Panc1 (cell line): ENCODE measurements at regions not wholly inside any gene's neighbourhood (a gene's known extent, or its start where the extent isn't known, plus 50 kb on each side); places are given as distances from the start of the nearest gene placed in this dataset.

ENCODE experiments used
- ATAC-seq: fragments of 200-7000 bp; cut with Tn5 transposase; 2 replicates; pipeline ENCODE4 v1.9.1; 2020; ENCODE audit warnings: mild to moderate bottlenecking, moderate library complexity
- BruUV-seq: library from RNA; stranded (reverse); fragments of 400-500 nt; replicated peaks from 2 replicates; lab custom pipeline; 2021; lab: Mats Ljungman, UMichigan
- CTCF ChIA-PET: fragments of 300-600 bp; sonication (Branson Sonifier 250); formaldehyde crosslinking; loops from one replicate; lab custom pipeline; 2022; ENCODE audit warnings: antibody characterized with exemption; lab: Charles Lee
- POLR2A ChIA-PET: fragments of 300-600 bp; sonication (Branson Sonifier 250); formaldehyde crosslinking; loops from one replicate; lab custom pipeline; 2022; ENCODE audit warnings: antibody characterized with exemption; lab: Charles Lee
- DNase-seq: peaks from one replicate; pipeline ENCODE4 v3.0.0-alpha.2; 2010; ENCODE audit warnings: low read depth, low spot score
- H3K27ac ChIP-seq: 2 replicates; pipeline ENCODE4 v1.5.1; 2011; ENCODE audit warnings: mild to moderate bottlenecking, low read length, inconsistent platforms
- H3K27me3 ChIP-seq: fragments of 200-500 bp; sonication (Bioruptor generic); 2 replicates; pipeline ENCODE4 v1.6.0; 2014; ENCODE audit warnings: low read length, inconsistent platforms; ENCODE audit not compliant: control insufficient read depth, insufficient read depth
- H3K36me3 ChIP-seq: fragments of 200-500 bp; sonication (Bioruptor generic); 2 replicates; pipeline ENCODE4 v1.5.1; 2014; ENCODE audit warnings: inconsistent platforms, mild to moderate bottlenecking, low read length, moderate library complexity; ENCODE audit not compliant: control insufficient read depth, insufficient read depth
- H3K4me1 ChIP-seq: 2 replicates; pipeline ENCODE4 v1.5.1; 2011; ENCODE audit warnings: inconsistent platforms, mild to moderate bottlenecking, low read length, moderate library complexity; ENCODE audit not compliant: control insufficient read depth, insufficient read depth
- H3K4me3 ChIP-seq, 2 experiments: 2 replicates each; pipeline ENCODE4 v1.5.1; 2011 to 2012; ENCODE audit warnings: low read depth in 2 of 2, low read length in 2 of 2, mild to moderate bottlenecking in 2 of 2, inconsistent platforms in 1 of 2, moderate library complexity in 1 of 2
- H3K9me3 ChIP-seq: fragments of 200-500 bp; sonication (Bioruptor generic); 2 replicates; pipeline ENCODE4 v1.5.1; 2014; ENCODE audit warnings: low read depth, mild to moderate bottlenecking, inconsistent platforms, low read length, moderate library complexity; ENCODE audit not compliant: control insufficient read depth, insufficient read depth
- CTCF ChIP-seq: fragments of 450-650 bp; IDR thresholded peaks from 2 replicates; pipeline ENCODE4 v1.5.1; 2017; ENCODE audit warnings: mild to moderate bottlenecking
- POLR2AphosphoS5 ChIP-seq: IDR thresholded peaks from 2 replicates; pipeline ENCODE4 v1.6.1; 2012; ENCODE audit warnings: mild to moderate bottlenecking, low read depth, low read length, moderate library complexity
- REST ChIP-seq, 2 experiments: IDR thresholded peaks; 2 replicates each; pipeline ENCODE4 v1.6.1; 2011 to 2012; ENCODE audit warnings: low read depth in 2 of 2, control low read depth in 1 of 2, low read length in 1 of 2, mild to moderate bottlenecking in 1 of 2, moderate library complexity in 1 of 2; ENCODE audit not compliant: insufficient read depth in 1 of 2
- SIN3A ChIP-seq: IDR thresholded peaks from 2 replicates; pipeline ENCODE4 v1.6.1; 2012; ENCODE audit warnings: low read depth, mild to moderate bottlenecking, low read length, moderate library complexity, borderline replicate concordance; ENCODE audit not compliant: insufficient read depth
- TCF7L2 ChIP-seq: IDR thresholded peaks from 2 replicates; pipeline ENCODE4 v1.6.1; 2011; ENCODE audit warnings: mild to moderate bottlenecking, low read depth, low read length, inconsistent platforms
- in situ Hi-C: cut with HindIII; loops from 2 replicates; pipeline ENCODE4 v1.10.0; 2016; ENCODE audit warnings: low sequenced_read_pairs, low pct_unique_long_range_greater_than_20kb
- intact Hi-C: fragments of 100-400 bp; cut with micrococcal nuclease; formaldehyde crosslinking; loops from one replicate; pipeline ENCODE4 v1.10.0; 2022; ENCODE audit not compliant: unreplicated experiment

- POLR2A ChIA-PET: no interaction called here
- Histone ChIP-seq H3K4me1 (no peaks in the 10 kb centered on the region), H3K4me3 (no peak overlapping the region), H3K9me3 (no peaks in the 10 kb centered on the region), H3K36me3 (no peaks in the 10 kb centered on the region), H3K27ac (no peak overlapping the region), H3K27me3 (no peaks in the 10 kb centered on the region; the same call in 1 of the 2 replicates)
- ATAC-seq: no peak
- CTCF ChIA-PET: no interaction called here
- in situ Hi-C loops (no loop called here), intact Hi-C loops (no loop called here)
- DNase-seq: no peak
- no TSS peak for BruUV-seq
- TF ChIP-seq CTCF (no peak), REST (IDR thresholded peaks at IDR 0.05; ENCODE audit: insufficient read depth in 1 of 2, low read depth in 2 of 2, low read length in 1 of 2) (no peak), POLR2AphosphoS5 (no peak), SIN3A (no peak), TCF7L2 (no peak)
These were observed 275.5 kb downstream of the SS18 start for GRCh38 chr18:25814841-25815458.

- BruUV-seq: no TSS peak
- CTCF ChIA-PET: no interaction called here
- no peaks in the 10 kb centered on the region for H3K4me1 ChIP-seq
- no peaks in the 10 kb centered on the region; the same call in 1 of the 2 replicates for H3K27me3 ChIP-seq
- DNase-seq (no peak), ATAC-seq (no peak)
- H3K4me3 ChIP-seq: no peak overlapping the region
- no peak overlapping the region for H3K27ac ChIP-seq
- TF ChIP-seq REST (IDR thresholded peaks at IDR 0.05; ENCODE audit: insufficient read depth in 1 of 2, low read depth in 2 of 2, low read length in 1 of 2): no peak
- TF ChIP-seq POLR2AphosphoS5: no peak
- TF ChIP-seq TCF7L2: no peak
- TF ChIP-seq CTCF: no peak
- no peak for TF ChIP-seq SIN3A
- H3K9me3 ChIP-seq: no peaks in the 10 kb centered on the region
- POLR2A ChIA-PET: no interaction called here
- intact Hi-C loops: no loop called here
- in situ Hi-C loops: no loop called here
- H3K36me3 ChIP-seq: no peaks in the 10 kb centered on the region
These were observed 277.3 kb downstream of the SS18 start for GRCh38 chr18:25813110-25813509.
